ENCODE measurements at regions not wholly inside any gene's neighbourhood (a gene's known extent, or its start where the extent isn't known, plus 50 kb on each side); places are given as distances from the start of the nearest gene placed in this dataset.

DNA sequence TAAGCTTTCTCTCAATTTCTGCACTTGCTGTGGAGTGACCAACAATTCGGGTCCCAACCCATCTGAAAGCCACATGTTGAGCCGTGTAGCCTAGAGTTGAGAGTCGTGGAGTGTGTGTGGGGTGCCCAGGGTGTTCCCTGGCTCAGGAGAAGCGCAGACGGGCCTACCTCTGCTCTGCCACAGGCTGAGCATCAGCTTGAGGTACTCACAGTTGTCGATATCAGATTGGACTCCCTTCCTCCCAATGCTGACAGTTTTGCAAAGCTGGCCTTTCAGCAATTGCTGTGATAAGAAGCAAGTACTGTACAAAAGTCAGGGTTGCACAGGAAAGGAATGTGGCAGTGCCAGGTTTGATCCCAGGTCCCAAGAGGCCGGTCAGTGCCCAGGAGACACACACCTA, 133.4 kb upstream of the SPACA7 start:
- H3K4me3 ChIP-seq, result no peak overlapping the region
- DNase-seq (ENCODE audit: extremely low spot score), result peak; percentile 79
- intact Hi-C loops (cut with DNase I), result no loop called here

DNA sequence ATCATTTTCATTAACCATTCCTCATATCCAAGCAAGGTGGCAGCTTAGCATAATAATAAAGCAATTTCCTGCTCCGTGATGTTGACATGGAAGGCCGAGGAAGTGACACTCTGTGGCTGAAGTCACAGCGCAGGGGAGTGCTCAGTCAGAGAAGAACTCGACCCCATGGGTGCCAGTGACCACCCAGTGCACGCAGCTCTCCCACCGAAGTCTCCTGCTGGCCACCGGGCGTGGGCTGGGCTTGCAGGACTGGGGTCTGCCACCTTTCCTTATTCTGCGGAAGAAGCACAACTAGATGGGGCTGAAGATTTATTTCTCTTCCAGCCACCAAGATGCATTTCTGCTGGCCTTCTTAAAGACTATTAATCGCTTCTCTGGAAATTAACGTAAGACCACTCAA, 132.1 kb upstream of the SPACA7 start:
- no peak overlapping the region for H3K27ac ChIP-seq (replicated peaks in 1 of 4)
- intact Hi-C loops (cut with DNase I), result no loop called here
- no peaks in the 10 kb centered on the region for H3K36me3 ChIP-seq
- H3K4me3 ChIP-seq, result no peak overlapping the region
- WGBS, result 89% methylated on average over 11 of the region's 11 CpGs
- peaks cover 0 to 9% (median 2%) of the 10 kb centered on the region in 4 donors for H3K4me1 ChIP-seq
- no peaks in the 10 kb centered on the region for H3K9me3 ChIP-seq
- H3K27me3 ChIP-seq, result peaks cover 0 to 11% (median 0%) of the 10 kb centered on the region in 4 donors
- peak; percentile 42 for DNase-seq (ENCODE audit: extremely low spot score)
- TF ChIP-seq EP300 (IDR thresholded peaks at IDR 0.05), result no peak
- TF ChIP-seq POLR2AphosphoS5 (IDR thresholded peaks at IDR 0.05), result no peak

More for the DNA sequence above, 133.4 kb upstream of the SPACA7 start:
- Histone ChIP-seq H3K36me3 (no peaks in the 10 kb centered on the region), H3K27me3 (peaks cover 0 to 24% (median 0%) of the 10 kb centered on the region in 4 donors), H3K27ac (replicated peaks in 1 of 4) (no peak overlapping the region), H3K9me3 (peaks cover 0 to 9% (median 4%) of the 10 kb centered on the region in 4 donors), H3K4me1 (no peaks in the 10 kb centered on the region)
- 83% methylated on average over 7 of the region's 7 CpGs for WGBS
- TF ChIP-seq EP300 (IDR thresholded peaks at IDR 0.05), result no peak
- no peak for TF ChIP-seq POLR2AphosphoS5 (IDR thresholded peaks at IDR 0.05)
- TF ChIP-seq POLR2A (IDR thresholded peaks at IDR 0.05; ENCODE audit: low read depth), result no peak
- TF ChIP-seq, protein P1, sequence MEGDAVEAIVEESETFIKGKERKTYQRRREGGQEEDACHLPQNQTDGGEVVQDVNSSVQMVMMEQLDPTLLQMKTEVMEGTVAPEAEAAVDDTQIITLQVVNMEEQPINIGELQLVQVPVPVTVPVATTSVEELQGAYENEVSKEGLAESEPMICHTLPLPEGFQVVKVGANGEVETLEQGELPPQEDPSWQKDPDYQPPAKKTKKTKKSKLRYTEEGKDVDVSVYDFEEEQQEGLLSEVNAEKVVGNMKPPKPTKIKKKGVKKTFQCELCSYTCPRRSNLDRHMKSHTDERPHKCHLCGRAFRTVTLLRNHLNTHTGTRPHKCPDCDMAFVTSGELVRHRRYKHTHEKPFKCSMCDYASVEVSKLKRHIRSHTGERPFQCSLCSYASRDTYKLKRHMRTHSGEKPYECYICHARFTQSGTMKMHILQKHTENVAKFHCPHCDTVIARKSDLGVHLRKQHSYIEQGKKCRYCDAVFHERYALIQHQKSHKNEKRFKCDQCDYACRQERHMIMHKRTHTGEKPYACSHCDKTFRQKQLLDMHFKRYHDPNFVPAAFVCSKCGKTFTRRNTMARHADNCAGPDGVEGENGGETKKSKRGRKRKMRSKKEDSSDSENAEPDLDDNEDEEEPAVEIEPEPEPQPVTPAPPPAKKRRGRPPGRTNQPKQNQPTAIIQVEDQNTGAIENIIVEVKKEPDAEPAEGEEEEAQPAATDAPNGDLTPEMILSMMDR (IDR thresholded peaks at IDR 0.05), result no peak

DNA sequence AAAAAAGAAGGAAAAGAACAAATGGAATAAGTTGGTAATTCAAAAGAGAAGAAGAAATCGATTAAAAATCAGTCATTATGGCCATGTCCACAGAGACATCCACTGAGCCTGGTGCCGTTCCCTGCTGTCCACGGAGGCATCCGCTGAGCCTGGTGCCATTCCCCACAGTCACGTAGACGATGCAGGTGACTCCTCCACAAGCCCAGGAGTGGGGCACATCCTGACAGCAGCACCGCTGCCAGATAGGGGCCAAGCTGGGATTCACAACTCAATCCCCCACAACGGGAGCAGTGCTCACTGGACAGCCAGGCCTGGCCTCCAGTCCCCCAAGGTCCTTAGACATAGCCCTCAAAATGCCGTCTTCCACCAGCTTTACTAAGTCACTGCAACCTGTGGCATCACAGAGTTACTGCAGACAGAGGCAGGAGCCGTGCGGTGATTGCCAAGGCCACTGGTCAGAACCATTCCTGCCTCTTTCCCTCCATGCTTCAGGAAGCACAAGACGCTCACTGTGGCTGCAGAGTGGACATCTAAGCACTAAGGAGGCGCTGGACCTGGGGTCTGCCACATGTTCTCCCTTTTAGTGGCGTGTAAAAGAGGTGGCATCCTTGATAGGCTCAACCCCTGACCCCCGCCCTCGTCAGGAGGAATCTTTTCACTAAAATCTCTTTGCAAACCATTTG, 131.5 kb upstream of the SPACA7 start:
- TF ChIP-seq POLR2A (IDR thresholded peaks at IDR 0.05; ENCODE audit: low read depth) (no peak), EP300 (IDR thresholded peaks at IDR 0.05) (no peak), POLR2AphosphoS5 (IDR thresholded peaks at IDR 0.05) (no peak)
- TF ChIP-seq, protein P1 (IDR thresholded peaks at IDR 0.05), result no peak
- Histone ChIP-seq H3K36me3 (no peaks in the 10 kb centered on the region), H3K27me3 (peaks cover 0 to 8% (median 0%) of the 10 kb centered on the region in 4 donors), H3K27ac (replicated peaks in 1 of 4) (no peak overlapping the region), H3K9me3 (no peaks in the 10 kb centered on the region), H3K4me3 (no peak overlapping the region), H3K4me1 (peaks cover 0 to 9% (median 2%) of the 10 kb centered on the region in 4 donors)
- peak; percentile 85 for DNase-seq (ENCODE audit: extremely low spot score)
- 94% methylated on average over 16 of the region's 16 CpGs for WGBS
- intact Hi-C loops (cut with DNase I), result no loop called here

DNA sequence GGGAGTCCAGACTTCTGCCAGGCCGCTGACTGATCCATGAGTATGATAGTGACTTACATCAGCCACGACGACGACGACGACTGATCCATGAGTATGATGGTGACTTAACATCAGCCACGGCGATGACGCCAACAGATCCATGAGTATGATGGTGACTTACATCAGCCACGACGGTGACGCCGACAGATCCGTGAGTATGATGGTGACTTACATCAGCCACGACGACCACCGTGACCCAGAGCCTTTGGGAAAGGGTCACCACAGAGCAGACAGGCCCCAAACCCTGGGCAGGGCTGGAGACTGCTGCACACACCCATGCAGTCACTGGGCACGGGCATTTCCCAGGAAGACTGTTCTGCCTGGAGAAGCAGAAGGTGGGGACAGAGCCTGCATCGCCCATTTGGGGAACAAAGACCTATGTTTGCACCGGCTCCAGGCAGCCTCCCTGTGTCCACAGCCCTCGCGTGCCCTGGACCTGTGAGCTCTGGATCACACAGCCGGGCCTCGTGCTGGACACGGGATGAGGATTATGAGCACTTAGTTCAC, 130.9 kb upstream of the SPACA7 start:
- Histone ChIP-seq H3K27ac (replicated peaks in 1 of 4) (no peak overlapping the region), H3K4me1 (peaks cover 0 to 9% (median 2%) of the 10 kb centered on the region in 4 donors), H3K9me3 (no peaks in the 10 kb centered on the region), H3K36me3 (no peaks in the 10 kb centered on the region), H3K27me3 (peaks cover 0 to 8% (median 0%) of the 10 kb centered on the region in 4 donors), H3K4me3 (no peak overlapping the region)
- WGBS, result 93% methylated on average over 23 of the region's 25 CpGs
- intact Hi-C loops (cut with DNase I), result no loop called here
- no peak for TF ChIP-seq POLR2AphosphoS5 (IDR thresholded peaks at IDR 0.05)
- TF ChIP-seq EP300 (IDR thresholded peaks at IDR 0.05), result no peak
- TF ChIP-seq POLR2A (IDR thresholded peaks at IDR 0.05; ENCODE audit: low read depth), result no peak
- TF ChIP-seq, protein P1 (IDR thresholded peaks at IDR 0.05), result no peak
- DNase-seq (ENCODE audit: extremely low spot score), result peak; percentile 91

DNA sequence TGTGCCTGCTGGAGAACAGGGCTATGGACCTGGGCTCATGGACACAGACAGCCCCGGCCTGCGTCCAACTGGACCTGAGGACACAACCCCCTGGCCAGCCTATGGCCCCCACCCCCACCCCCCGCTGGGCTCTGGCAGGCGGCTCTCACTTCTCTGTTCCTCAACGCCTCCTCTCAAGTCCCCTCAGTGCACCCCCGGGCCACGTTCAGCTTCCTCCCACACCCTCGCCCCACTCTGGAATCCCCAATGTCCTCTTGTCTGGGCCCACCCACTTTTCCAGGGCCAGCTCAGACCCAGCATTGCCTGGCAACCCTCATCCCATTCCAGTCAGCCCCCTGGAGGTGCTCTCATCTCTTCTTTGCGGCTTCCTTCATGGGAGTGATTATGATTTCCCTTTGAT, 130.2 kb upstream of the SPACA7 start:
- Histone ChIP-seq H3K27ac (replicated peaks in 1 of 4) (no peak overlapping the region), H3K36me3 (no peaks in the 10 kb centered on the region), H3K27me3 (peaks cover 0 to 10% (median 0%) of the 10 kb centered on the region in 4 donors), H3K9me3 (no peaks in the 10 kb centered on the region), H3K4me1 (peaks cover 0 to 9% (median 2%) of the 10 kb centered on the region in 4 donors), H3K4me3 (no peak overlapping the region)
- TF ChIP-seq POLR2A (IDR thresholded peaks at IDR 0.05; ENCODE audit: low read depth), result no peak
- TF ChIP-seq POLR2AphosphoS5 (IDR thresholded peaks at IDR 0.05), result no peak
- TF ChIP-seq, protein P1 (IDR thresholded peaks at IDR 0.05), result no peak
- no peak for TF ChIP-seq EP300 (IDR thresholded peaks at IDR 0.05)
- DNase-seq (ENCODE audit: extremely low spot score), result peak; percentile 80
- WGBS, result 88% methylated on average over 7 of the region's 9 CpGs
- intact Hi-C loops (cut with DNase I), result no loop called here

Measured in esophagus muscularis mucosa (tissue), 4 donors.